ENCODE measurements at regions not wholly inside any gene's neighbourhood (a gene's known extent, or its start where the extent isn't known, plus 50 kb on each side); places are given as distances from the start of the nearest gene placed in this dataset.
"Not testable (repeated sequence)": the region's sequence is repeated elsewhere in the genome, so short reads cannot be mapped to it uniquely, and the experiment has no call there.

GRCh38 chr9:40097992-40098391, 742.5 kb downstream of the SPATA31A1 start:
- H3K4me3 ChIP-seq (ENCODE audit: low read depth, low read length); H3K36me3 ChIP-seq (replicated peaks); H3K27ac ChIP-seq; in situ Hi-C loops (cut with HindIII; ENCODE audit: low pct_ligation_motif_present, low sequenced_read_pairs); H3K27me3 ChIP-seq (replicated peaks): not testable (repeated sequence)
- DNase-seq, result peak; percentile 56

- H3K27me3 ChIP-seq (replicated peaks); H3K36me3 ChIP-seq (replicated peaks); H3K27ac ChIP-seq; in situ Hi-C loops (cut with HindIII; ENCODE audit: low pct_ligation_motif_present, low sequenced_read_pairs): not testable (repeated sequence)
- peak; percentile 32 for DNase-seq
- peak overlapping the region; percentile 64 for H3K4me3 ChIP-seq (ENCODE audit: low read depth, low read length)
These were observed 750.7 kb downstream of the SPATA31A1 start for GRCh38 chr9:40106003-40106782.

- in situ Hi-C loops (cut with HindIII; ENCODE audit: low pct_ligation_motif_present, low sequenced_read_pairs); H3K27me3 ChIP-seq (replicated peaks); H3K36me3 ChIP-seq (replicated peaks); H3K27ac ChIP-seq; DNase-seq: not testable (repeated sequence)
- H3K4me3 ChIP-seq (ENCODE audit: low read depth, low read length), result peak overlapping the region; percentile 50
These were observed 751.3 kb downstream of the SPATA31A1 start for GRCh38 chr9:40106783-40107248.

GRCh38 chr9:40107251-40107650, 751.8 kb downstream of the SPATA31A1 start:
- H3K4me3 ChIP-seq (ENCODE audit: low read depth, low read length); DNase-seq; in situ Hi-C loops (cut with HindIII; ENCODE audit: low pct_ligation_motif_present, low sequenced_read_pairs); H3K36me3 ChIP-seq (replicated peaks); H3K27me3 ChIP-seq (replicated peaks); H3K27ac ChIP-seq: not testable (repeated sequence)

GRCh38 chr9:40108465-40108864, 753.0 kb downstream of the SPATA31A1 start:
- DNase-seq; H3K27ac ChIP-seq; H3K36me3 ChIP-seq (replicated peaks); in situ Hi-C loops (cut with HindIII; ENCODE audit: low pct_ligation_motif_present, low sequenced_read_pairs); H3K27me3 ChIP-seq (replicated peaks); H3K4me3 ChIP-seq (ENCODE audit: low read depth, low read length): not testable (repeated sequence)

GRCh38 chr9:40110751-40111150, 755.3 kb downstream of the SPATA31A1 start:
- H3K27me3 ChIP-seq (replicated peaks); H3K36me3 ChIP-seq (replicated peaks); in situ Hi-C loops (cut with HindIII; ENCODE audit: low pct_ligation_motif_present, low sequenced_read_pairs); DNase-seq; H3K27ac ChIP-seq; H3K4me3 ChIP-seq (ENCODE audit: low read depth, low read length): not testable (repeated sequence)

- H3K27me3 ChIP-seq (replicated peaks); in situ Hi-C loops (cut with HindIII; ENCODE audit: low pct_ligation_motif_present, low sequenced_read_pairs); H3K27ac ChIP-seq; DNase-seq; H3K4me3 ChIP-seq (ENCODE audit: low read depth, low read length); H3K36me3 ChIP-seq (replicated peaks): not testable (repeated sequence)
These were observed 756.1 kb downstream of the SPATA31A1 start for GRCh38 chr9:40111571-40111970.

GRCh38 chr9:40130598-40130997, 775.1 kb downstream of the SPATA31A1 start:
- in situ Hi-C loops (cut with HindIII; ENCODE audit: low pct_ligation_motif_present, low sequenced_read_pairs); H3K4me3 ChIP-seq (ENCODE audit: low read depth, low read length); H3K36me3 ChIP-seq (replicated peaks); DNase-seq; H3K27me3 ChIP-seq (replicated peaks); H3K27ac ChIP-seq: not testable (repeated sequence)

- H3K36me3 ChIP-seq (replicated peaks); H3K27me3 ChIP-seq (replicated peaks); in situ Hi-C loops (cut with HindIII; ENCODE audit: low pct_ligation_motif_present, low sequenced_read_pairs); H3K4me3 ChIP-seq (ENCODE audit: low read depth, low read length); DNase-seq; H3K27ac ChIP-seq: not testable (repeated sequence)
These were observed 813.7 kb downstream of the SPATA31A1 start for GRCh38 chr9:40169204-40169603.

- in situ Hi-C loops (cut with HindIII; ENCODE audit: low pct_ligation_motif_present, low sequenced_read_pairs); H3K4me3 ChIP-seq (ENCODE audit: low read depth, low read length); H3K27me3 ChIP-seq (replicated peaks); H3K36me3 ChIP-seq (replicated peaks); DNase-seq; H3K27ac ChIP-seq: not testable (repeated sequence)
These were observed 817.8 kb downstream of the SPATA31A1 start for GRCh38 chr9:40173316-40173715.

DNA sequence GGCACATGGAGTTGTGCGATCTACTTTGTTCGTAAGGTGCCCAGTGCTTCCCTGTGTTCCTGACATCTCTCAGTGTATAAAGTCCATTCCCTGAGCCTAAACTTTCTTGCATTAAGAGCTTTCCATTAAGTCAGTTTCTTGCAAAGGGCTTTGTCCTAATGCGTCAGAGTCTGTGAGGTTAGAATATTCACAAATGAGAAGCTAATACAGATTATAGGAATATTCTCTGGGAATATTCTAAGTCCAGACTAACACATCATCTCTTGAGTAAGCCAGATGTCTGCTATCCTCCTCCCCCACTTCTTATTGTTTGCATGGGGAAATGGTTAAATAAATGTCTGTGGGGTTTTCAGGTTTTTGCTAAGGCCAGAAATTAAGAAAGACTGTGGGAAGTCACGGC, 818.6 kb downstream of the SPATA31A1 start:
- H3K27ac ChIP-seq; DNase-seq; H3K36me3 ChIP-seq (replicated peaks); H3K4me3 ChIP-seq (ENCODE audit: low read depth, low read length); H3K27me3 ChIP-seq (replicated peaks); in situ Hi-C loops (cut with HindIII; ENCODE audit: low pct_ligation_motif_present, low sequenced_read_pairs): not testable (repeated sequence)

DNA sequence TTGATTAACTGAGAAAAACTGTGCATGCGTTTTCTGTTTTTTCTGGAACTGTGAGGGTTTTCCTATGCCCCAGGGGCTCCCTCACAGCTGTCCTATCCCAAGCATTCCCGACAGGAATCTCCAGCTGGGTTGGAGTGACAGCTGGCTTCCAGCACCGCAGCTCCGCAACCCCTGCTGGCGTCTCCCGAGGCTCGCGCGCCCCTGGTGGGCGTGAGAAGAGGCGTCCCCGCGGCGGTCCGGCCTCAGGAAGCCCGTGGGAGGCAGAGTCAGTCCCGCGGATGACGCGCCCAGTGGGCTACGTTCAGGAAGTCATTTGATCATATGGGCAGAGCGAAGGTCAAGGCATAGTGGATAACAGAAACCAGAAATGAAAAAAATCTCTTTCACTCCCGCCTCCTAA, 821.9 kb downstream of the SPATA31A1 start:
- DNase-seq, result peak; percentile 12
- H3K36me3 ChIP-seq (replicated peaks); H3K4me3 ChIP-seq (ENCODE audit: low read depth, low read length); in situ Hi-C loops (cut with HindIII; ENCODE audit: low pct_ligation_motif_present, low sequenced_read_pairs); H3K27me3 ChIP-seq (replicated peaks); H3K27ac ChIP-seq: not testable (repeated sequence)

DNA sequence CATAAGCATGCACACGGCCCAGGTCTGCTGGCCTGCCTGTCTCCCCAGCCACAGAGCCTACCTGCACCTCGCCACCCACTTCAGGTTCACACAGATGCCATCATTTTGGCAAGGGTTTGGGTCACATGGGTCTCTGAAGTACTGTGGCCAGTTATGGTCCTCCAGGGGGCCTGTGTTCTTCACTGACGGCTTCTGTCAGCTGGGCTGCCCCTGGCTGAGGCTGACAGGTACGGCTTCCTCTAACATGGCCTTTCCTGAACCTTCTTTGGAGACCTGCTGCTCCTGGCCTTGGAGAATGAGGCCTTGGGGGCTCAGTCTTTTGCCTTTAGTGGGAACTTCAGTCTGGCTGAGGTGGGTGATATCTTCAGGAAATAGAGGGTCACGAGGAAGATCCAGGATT, 835.9 kb downstream of the SPATA31A1 start:
- H3K27me3 ChIP-seq (replicated peaks); in situ Hi-C loops (cut with HindIII; ENCODE audit: low pct_ligation_motif_present, low sequenced_read_pairs); H3K27ac ChIP-seq; DNase-seq; H3K4me3 ChIP-seq (ENCODE audit: low read depth, low read length); H3K36me3 ChIP-seq (replicated peaks): not testable (repeated sequence)

GRCh38 chr9:40192162-40192561, 836.7 kb downstream of the SPATA31A1 start:
- in situ Hi-C loops (cut with HindIII; ENCODE audit: low pct_ligation_motif_present, low sequenced_read_pairs); H3K27me3 ChIP-seq (replicated peaks): not testable (repeated sequence)

DNA sequence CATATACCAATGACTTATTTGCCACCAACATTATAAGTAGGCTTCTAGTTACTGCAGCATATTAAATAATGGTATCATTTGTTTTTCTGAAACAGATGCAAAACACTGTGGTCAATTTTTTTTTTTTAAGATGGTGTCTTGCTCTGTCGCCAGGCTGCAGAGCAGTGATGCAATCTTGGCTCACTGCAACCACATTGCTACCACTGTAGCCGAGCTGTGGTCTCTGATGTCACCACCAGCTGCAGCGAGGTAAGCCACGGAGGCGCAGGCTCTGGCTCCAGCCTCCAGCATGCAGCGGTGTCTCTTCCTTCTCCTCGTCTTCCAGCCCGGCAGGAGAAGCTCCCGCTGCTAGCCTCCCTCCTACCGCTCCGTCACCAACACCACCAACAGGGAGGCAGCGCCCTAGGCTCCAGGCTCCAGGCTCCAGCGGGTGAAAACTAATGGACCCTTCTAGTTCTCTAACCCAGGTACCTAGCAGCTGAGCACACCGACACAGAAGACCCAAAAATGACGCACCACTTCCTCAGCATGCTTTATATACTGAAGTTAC, 840.8 kb downstream of the SPATA31A1 start:
- H3K36me3 ChIP-seq (replicated peaks); DNase-seq; H3K27me3 ChIP-seq (replicated peaks); in situ Hi-C loops (cut with HindIII; ENCODE audit: low pct_ligation_motif_present, low sequenced_read_pairs); H3K4me3 ChIP-seq (ENCODE audit: low read depth, low read length); H3K27ac ChIP-seq: not testable (repeated sequence)

More at GRCh38 chr9:40192162-40192561, 836.7 kb downstream of the SPATA31A1 start:
- not testable (repeated sequence) for DNase-seq; H3K4me3 ChIP-seq (ENCODE audit: low read depth, low read length); H3K27ac ChIP-seq; H3K36me3 ChIP-seq (replicated peaks)
